ENCODE measurements at regions not wholly inside any gene's neighbourhood (a gene's known extent, or its start where the extent isn't known, plus 50 kb on each side); places are given as distances from the start of the nearest gene placed in this dataset.
A peak's percentile ranks its signal among the peaks of the same experiment; 100 is the strongest.
"Not testable (repeated sequence)": the region's sequence is repeated elsewhere in the genome, so short reads cannot be mapped to it uniquely, and the experiment has no call there.

- no peak for DNase-seq (ENCODE audit: low read depth)
Measured at GRCh38 chr17:26731005-26731921, 562.7 kb upstream of the WSB1 start.

DNA sequence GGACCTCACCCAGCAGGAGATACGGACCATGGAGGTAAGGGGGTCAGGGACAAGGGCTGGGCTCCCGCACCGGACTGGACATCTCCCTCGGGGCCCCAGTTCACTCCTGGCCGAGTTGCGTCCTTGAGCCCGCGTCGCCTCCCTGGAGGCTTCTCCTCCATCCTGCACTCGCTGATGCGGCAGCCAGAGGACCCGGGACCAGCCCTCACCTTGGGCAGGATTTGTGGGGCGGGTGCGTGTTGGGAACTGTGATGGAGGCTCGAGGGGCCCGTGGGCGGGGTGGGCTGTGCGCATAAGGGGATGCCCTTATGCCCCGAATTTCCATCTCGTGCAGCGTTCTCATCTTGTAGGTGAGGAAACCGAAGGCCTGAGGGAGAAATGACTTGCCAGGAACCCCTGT is 562.0 kb upstream of the WSB1 start:
- DNase-seq (ENCODE audit: low read depth): not testable (repeated sequence)

GRCh38 chr17:26734775-26735174 is 559.1 kb upstream of the WSB1 start:
- not testable (repeated sequence) for DNase-seq (ENCODE audit: low read depth)

- DNase-seq (ENCODE audit: low read depth): not testable (repeated sequence)
Measured at GRCh38 chr17:26735977-26736376, 557.9 kb upstream of the WSB1 start.

DNA sequence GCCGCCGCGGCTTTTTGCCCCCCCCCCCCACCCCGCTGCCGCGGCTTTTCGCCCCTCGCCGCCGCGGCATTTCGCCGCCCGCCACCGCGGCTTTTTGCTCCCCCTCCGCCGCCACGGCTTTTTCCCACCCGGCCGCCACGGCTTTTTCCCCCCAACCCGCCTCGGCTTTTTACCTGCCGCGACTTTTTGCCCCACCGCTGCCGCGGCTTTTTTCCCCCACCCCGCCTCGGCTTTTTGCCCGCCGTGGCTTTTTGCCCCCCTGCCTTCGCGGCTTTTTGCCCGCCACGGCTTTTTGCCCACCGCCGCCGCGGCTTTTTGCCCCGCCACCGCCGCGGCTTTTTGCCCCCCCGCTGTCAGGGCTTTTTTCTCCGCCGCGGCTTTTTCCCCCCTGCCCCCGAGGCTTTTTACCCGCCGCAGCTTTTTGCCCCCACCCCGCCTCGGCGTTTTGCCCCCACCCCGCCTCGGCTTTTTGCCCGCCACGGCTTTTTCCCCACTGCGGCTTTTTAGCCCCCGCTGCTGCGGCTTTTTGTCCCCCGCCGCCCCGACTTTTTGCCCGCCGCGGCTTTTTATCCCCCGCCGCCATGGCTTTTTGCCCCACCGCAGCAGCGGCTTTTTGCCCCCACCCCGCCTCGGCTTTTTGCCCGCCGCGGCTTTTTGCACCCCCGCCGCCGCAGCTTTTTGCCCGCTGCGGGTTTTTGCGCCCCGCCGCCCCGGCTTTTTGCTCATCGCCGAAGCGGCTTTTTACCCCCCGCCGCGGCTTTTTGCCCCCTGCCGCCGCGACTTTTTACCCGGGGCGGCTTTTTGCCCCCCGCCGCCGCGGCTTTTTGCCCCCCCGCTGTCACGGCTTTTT is 527.8 kb upstream of the WSB1 start:
- no peak for DNase-seq (ENCODE audit: low read depth)

GRCh38 chr17:26766743-26767142 is 527.2 kb upstream of the WSB1 start:
- no peak for DNase-seq (ENCODE audit: low read depth)

DNA sequence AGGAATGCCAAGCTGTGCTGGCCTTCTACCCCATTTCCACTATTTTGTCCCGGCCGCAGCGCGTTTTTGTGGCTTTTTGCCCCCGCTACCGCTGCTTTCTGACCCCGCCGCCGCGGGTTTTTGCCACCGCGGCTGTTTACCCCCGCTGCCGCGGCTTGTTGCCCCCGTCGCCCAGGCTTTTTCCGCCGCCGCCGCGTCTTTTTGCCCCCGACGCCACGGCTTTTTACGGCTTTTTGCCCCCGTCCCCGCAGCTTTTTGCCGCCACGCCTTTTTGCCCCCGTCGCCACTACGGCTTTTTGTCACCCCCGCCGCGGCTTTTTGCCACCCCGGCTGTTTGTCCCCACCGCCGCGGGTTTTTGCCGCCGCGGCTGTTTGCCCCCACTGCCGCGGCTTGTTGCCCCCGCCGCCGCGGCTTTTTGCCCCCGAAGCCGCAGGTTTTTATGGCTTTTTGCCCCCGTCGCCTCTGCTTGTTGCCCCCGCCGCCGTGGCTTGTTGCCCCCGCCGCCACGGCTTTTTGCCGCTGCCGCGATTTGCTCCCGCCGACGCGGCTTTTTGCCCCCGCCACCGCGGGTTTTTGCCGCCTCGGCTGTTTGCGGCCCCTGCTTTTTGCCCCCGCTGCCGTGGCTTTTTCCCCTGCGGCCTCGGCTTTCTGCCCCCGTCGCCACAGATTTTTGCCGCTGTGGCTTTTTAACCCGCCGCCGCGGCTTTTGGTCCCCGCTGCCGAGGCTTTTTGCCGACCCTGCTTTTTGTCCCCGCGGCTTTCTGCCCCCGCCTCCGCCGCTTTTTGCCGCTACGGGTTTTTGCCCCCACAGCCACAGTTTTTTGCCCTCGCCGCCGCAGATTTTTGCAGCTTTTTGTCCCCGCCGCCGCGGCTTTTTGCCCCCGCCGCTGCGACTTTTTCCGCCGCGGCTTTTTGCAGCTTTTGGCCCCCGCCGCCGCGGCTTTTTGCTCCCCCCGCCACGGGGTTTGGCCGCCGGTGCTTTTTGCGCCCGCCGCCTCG is 520.4 kb upstream of the WSB1 start:
- DNase-seq (ENCODE audit: low read depth): no peak

GRCh38 chr17:26774291-26775218 is 519.4 kb upstream of the WSB1 start:
- no peak for DNase-seq (ENCODE audit: low read depth)

GRCh38 chr17:26775219-26775822 is 518.6 kb upstream of the WSB1 start:
- no peak for DNase-seq (ENCODE audit: low read depth)

DNA sequence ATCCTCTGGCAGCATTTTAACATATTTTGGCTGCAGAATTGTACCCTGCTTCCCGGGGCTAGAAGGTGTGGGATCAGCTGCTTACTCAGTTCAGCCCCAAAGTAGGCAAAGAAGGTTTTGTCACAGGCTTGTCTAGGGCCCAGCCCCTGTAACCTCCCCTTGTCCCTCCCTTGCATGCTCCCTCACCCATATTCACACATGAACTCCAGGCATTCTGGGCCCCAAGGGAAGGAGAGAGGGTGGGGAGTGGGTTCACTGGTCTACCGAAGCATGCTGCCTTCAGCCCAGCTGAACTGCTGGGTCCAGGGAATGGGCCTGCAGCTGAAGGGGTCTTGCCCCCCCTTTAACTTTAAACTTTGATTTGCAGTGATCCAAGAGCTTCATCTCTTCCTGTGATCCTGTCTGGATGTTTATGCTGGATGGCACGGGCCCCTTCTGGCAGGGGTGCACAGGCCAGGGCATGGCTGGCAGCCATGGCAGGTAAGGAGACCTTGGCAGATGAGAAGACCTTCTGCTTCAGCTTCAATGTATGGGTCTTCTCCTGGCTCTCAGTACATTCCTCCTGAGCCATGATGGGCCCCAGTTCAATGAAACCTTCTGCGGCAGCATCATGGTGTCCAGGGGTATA is 513.6 kb upstream of the WSB1 start:
- not testable (repeated sequence) for DNase-seq (ENCODE audit: low read depth)

DNA sequence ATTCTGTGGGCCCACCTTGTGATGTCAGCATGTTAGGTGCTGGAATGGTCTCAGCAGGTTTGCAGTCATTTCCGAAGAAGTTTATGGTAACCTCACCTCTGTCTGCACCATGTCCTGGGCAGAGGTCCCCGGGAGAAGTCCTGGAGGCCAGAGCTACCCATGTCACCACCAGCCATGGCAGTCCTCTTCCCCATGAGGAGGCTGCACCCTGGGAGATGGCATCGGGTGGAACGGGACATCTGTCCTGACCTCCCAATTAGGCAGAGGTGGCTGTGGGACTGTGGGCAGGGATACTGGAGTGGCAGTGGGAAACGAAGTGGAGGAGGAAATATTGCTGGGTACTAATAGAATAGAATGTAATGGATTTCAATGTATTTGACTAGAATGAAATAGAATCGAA is 511.8 kb upstream of the WSB1 start:
- DNase-seq (ENCODE audit: low read depth): no peak

DNA sequence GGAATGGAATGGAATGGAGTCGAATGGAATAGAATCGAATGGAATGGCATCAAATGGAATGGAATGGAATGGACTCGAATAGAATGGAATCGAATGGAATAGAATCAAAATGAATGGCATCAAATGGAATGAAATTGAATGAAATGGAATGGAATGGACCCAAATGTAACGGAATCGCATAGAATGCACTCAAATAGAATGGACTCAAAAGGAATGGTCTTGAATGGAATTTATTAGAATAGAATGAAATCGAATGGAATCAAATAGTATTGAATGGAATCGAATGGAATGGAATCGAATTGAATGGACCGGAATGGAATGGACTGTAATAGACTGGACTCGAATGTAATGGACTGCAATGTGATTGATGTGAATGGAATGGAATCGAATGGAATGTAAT is 501.4 kb upstream of the WSB1 start:
- peak; percentile 49 for DNase-seq (ENCODE audit: low read depth)

DNA sequence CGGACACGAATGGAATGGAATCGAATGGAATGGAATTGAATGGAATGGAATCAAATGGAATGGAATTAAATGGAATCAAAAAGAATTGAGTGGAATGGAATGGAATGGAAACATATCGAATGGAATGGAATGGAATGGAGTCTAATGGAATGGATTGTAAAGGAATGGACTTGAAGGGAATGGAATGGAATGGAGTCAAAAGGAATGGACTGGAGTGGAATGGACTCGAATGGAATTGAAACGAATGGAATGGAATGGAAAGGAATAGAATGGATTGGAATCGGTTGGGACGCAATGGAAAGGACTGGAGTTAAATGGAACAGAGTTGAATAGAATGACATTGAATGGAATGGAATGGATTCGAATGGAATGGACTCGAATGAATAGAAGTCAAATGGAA is 486.9 kb upstream of the WSB1 start:
- no peak for DNase-seq (ENCODE audit: low read depth)

DNA sequence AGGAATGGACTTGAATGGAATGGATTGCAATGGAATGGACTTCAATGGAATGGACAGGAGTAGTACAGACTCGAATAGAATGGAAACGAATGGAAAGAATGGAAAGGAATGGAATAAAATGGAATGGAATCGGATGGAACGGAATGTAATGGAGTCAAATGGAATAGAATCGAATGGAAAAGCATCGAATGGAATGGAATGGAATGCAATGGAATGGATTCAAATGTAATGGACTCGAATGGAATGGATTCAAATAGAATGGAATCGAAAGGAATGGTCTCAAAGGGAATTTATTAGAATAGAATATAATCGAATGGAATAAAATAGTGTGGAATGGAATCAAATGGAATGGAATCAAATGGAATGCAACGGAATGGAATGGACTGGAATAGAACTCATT is 484.9 kb upstream of the WSB1 start:
- DNase-seq (ENCODE audit: low read depth): no peak

- DNase-seq (ENCODE audit: low read depth): no peak
Measured at GRCh38 chr17:26818736-26819135, 475.2 kb upstream of the WSB1 start.

All from HS-27A (cell line).